ENCODE measurements at regions not wholly inside any gene's neighbourhood (a gene's known extent, or its start where the extent isn't known, plus 50 kb on each side); places are given as distances from the start of the nearest gene placed in this dataset.

DNA sequence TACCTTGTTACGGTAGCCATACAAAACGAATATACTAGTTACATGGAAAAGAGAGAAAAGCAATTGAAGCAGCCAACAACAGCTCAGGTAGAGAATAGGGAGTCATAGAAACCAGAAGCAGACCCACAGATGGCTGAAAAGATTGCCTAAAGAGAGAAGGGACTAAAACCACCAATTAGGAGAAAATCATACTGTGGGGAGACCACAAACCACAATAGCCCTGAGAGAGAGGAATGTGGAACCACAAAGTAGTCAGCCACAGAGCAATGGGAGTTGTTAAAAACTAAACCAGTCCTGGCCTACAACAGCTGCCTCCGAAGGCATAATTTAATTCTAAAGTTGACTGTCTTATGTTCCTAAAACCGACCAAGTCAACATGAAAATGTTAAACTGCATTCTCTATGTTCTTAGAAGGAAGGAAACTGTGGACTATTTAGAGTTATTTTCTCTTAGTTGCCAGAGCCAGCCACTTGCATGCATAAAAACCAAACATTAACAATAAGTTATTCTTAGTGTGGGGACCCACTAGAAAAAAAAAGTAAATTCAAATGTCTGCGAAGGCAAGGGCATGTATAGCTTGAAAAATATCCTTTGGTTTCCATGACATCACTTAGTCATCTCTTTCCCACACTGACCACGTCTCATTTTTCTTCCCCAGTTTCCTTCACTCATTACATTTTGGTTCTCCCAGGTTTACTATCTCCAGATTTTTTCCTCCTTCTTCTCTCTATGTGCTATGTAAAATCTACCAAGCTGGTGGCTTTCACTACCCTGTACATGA lies 398.1 kb downstream of the NOVA1 start:
- no peak for TF ChIP-seq POLR2A (IDR thresholded peaks at IDR 0.05)
- TF ChIP-seq, protein P1, sequence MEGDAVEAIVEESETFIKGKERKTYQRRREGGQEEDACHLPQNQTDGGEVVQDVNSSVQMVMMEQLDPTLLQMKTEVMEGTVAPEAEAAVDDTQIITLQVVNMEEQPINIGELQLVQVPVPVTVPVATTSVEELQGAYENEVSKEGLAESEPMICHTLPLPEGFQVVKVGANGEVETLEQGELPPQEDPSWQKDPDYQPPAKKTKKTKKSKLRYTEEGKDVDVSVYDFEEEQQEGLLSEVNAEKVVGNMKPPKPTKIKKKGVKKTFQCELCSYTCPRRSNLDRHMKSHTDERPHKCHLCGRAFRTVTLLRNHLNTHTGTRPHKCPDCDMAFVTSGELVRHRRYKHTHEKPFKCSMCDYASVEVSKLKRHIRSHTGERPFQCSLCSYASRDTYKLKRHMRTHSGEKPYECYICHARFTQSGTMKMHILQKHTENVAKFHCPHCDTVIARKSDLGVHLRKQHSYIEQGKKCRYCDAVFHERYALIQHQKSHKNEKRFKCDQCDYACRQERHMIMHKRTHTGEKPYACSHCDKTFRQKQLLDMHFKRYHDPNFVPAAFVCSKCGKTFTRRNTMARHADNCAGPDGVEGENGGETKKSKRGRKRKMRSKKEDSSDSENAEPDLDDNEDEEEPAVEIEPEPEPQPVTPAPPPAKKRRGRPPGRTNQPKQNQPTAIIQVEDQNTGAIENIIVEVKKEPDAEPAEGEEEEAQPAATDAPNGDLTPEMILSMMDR (IDR thresholded peaks at IDR 0.05), result no peak
